ENCODE measurements at regions not wholly inside any gene's neighbourhood (a gene's known extent, or its start where the extent isn't known, plus 50 kb on each side); places are given as distances from the start of the nearest gene placed in this dataset.
"Not testable (repeated sequence)": the region's sequence is repeated elsewhere in the genome, so short reads cannot be mapped to it uniquely, and the experiment has no call there.

DNA sequence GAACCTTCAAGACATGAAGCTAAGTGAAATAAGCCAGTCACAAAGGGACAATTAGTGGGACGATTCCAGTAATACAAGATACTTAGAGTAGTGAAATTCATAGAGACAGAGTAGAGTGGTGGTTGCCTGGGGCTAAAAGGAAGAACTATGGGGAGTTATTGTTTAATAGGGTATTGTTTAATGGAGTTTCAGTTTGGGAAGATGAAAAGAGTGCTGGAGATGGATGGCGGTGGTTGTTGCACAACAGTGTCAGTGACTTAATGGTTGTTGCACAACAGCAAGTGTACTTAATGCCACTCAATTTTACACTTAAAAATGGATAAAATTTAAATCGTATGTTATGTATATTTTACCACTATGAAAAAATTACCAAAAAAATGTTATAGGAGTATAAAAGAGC is 209.7 kb upstream of the TENT5A start:
- no peaks in the 10 kb centered on the region for H3K4me1 ChIP-seq
- H3K36me3 ChIP-seq = no peaks in the 10 kb centered on the region
- no peak for TF ChIP-seq EP300 (IDR thresholded peaks at IDR 0.05)
- no peak for TF ChIP-seq POLR2AphosphoS5 (IDR thresholded peaks at IDR 0.05)
- no peak for TF ChIP-seq POLR2A (IDR thresholded peaks at IDR 0.05)
- TF ChIP-seq, protein P1, sequence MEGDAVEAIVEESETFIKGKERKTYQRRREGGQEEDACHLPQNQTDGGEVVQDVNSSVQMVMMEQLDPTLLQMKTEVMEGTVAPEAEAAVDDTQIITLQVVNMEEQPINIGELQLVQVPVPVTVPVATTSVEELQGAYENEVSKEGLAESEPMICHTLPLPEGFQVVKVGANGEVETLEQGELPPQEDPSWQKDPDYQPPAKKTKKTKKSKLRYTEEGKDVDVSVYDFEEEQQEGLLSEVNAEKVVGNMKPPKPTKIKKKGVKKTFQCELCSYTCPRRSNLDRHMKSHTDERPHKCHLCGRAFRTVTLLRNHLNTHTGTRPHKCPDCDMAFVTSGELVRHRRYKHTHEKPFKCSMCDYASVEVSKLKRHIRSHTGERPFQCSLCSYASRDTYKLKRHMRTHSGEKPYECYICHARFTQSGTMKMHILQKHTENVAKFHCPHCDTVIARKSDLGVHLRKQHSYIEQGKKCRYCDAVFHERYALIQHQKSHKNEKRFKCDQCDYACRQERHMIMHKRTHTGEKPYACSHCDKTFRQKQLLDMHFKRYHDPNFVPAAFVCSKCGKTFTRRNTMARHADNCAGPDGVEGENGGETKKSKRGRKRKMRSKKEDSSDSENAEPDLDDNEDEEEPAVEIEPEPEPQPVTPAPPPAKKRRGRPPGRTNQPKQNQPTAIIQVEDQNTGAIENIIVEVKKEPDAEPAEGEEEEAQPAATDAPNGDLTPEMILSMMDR (IDR thresholded peaks at IDR 0.05) = no peak
- no peak for ATAC-seq
- H3K27me3 ChIP-seq = no peaks in the 10 kb centered on the region
- H3K9me3 ChIP-seq = peaks cover 0 to 11% (median 0%) of the 10 kb centered on the region in 3 donors
- no peak overlapping the region for H3K27ac ChIP-seq
- 84 to 86% methylated on average over 3 of the region's 3 CpGs for WGBS, 2 donors (ENCODE audit: low coverage in 1 of 2)
- no peak overlapping the region for H3K4me3 ChIP-seq

DNA sequence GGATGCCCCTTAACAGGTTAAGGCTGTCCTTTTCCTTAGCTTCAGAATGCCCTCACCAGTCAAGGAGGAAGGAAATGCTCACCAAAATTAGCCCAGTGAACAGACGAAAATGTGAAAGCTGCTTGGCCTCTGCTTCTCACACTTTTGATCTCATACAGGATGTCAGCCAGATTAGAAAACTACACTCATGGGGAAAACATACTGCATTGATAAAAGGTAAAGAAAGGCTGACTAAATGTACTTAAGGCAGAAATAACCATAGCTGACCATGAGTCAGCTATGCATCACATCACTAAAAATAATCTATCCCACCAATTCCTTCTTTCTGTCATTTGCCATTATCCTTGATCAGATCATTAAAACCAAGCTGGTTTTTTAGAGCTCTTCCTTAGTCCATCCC is 198.4 kb upstream of the TENT5A start:
- Histone ChIP-seq H3K36me3 (no peaks in the 10 kb centered on the region), H3K4me3 (no peak overlapping the region), H3K27me3 (no peaks in the 10 kb centered on the region), H3K4me1 (no peaks in the 10 kb centered on the region), H3K9me3 (no peaks in the 10 kb centered on the region), H3K27ac (no peak overlapping the region)
- 21 to 50% methylated on average over 1 of the region's 1 CpG for whole genome bisulfite sequencing, 2 donors (ENCODE audit: low coverage in 1 of 2)
- no peak for TF ChIP-seq POLR2AphosphoS5 (IDR thresholded peaks at IDR 0.05)
- TF ChIP-seq, protein P1 (IDR thresholded peaks at IDR 0.05) = no peak
- no peak for TF ChIP-seq POLR2A (IDR thresholded peaks at IDR 0.05)
- no peak for TF ChIP-seq EP300 (IDR thresholded peaks at IDR 0.05)
- ATAC-seq = no peak

DNA sequence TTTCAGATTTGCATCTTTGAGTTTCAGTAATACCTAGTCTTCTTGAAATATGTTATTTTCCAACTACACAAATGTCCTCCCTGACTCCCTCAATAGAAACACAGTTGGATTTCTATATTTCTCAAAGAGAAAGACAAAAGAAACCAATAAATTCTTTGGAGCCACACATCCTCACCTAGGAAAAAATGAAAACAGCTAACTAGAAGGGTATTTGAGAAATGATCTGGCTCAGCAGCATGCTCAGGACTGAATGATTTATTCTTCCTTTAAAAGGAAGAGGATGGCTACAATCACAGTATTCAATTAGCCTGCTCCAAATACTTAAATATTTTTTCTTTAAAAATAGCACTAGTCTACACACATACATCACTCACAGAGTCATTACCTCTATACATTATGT is 196.4 kb upstream of the TENT5A start:
- no peaks in the 10 kb centered on the region for H3K9me3 ChIP-seq
- H3K4me1 ChIP-seq = no peaks in the 10 kb centered on the region
- H3K27ac ChIP-seq = no peak overlapping the region
- TF ChIP-seq POLR2A (IDR thresholded peaks at IDR 0.05) (no peak), EP300 (IDR thresholded peaks at IDR 0.05) (no peak), POLR2AphosphoS5 (IDR thresholded peaks at IDR 0.05) (no peak)
- TF ChIP-seq, protein P1 (IDR thresholded peaks at IDR 0.05) = no peak
- ATAC-seq = no peak
- no peaks in the 10 kb centered on the region for H3K36me3 ChIP-seq
- no peaks in the 10 kb centered on the region for H3K27me3 ChIP-seq
- H3K4me3 ChIP-seq = no peak overlapping the region

DNA sequence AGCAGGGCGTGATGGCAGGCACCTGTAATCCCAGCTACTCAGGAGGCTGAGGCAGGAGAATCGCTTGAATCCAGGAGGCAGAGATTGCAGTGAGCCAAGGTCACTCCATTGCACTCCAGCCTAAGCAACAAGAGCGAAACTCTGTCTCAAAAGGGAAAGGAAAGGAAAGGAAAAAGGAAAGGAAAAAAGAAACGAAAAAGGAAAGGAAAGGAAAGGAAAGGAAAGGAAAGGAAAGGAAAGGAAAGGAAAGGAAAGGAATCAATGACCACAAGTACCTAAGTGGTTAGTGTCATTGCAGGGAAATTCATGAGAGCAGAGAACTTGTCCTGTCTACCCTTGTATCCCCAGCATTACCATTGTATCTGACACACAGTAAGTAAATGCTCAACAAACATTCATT is 195.7 kb upstream of the TENT5A start:
- H3K4me1 ChIP-seq, H3K4me3 ChIP-seq, H3K36me3 ChIP-seq, H3K9me3 ChIP-seq, H3K27me3 ChIP-seq, ATAC-seq, H3K27ac ChIP-seq: not testable (repeated sequence)
- WGBS, 2 donors (ENCODE audit: low coverage in 1 of 2) = 81 to 93% methylated on average over 3 to 4 of the region's 4 CpGs

DNA sequence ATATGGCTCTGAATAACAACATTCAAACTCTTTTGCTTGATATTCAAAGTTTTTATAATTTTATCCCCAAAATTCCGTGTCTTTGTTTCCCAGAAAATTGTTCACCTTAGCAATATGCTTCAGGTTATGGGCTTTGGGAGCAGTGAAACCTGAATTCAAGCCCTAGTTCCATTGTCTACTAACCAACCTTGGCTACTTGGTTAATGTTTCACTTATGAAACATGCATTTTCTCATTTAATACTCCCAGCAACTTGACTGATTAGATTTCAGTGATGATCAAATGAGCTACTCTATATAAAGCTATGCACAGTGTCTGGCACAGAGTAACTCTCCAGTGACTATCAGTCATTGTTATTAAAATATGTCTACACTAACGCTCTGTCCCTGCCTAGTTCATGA is 192.2 kb upstream of the TENT5A start:
- no peaks in the 10 kb centered on the region for H3K27me3 ChIP-seq
- no peaks in the 10 kb centered on the region for H3K9me3 ChIP-seq
- WGBS, 2 donors (ENCODE audit: low coverage in 1 of 2) = 86 to 94% methylated on average over 2 of the region's 2 CpGs
- H3K4me1 ChIP-seq = peaks cover 0 to 9% (median 0%) of the 10 kb centered on the region in 3 donors
- H3K4me3 ChIP-seq = no peak overlapping the region
- H3K27ac ChIP-seq = no peak overlapping the region
- TF ChIP-seq POLR2A (IDR thresholded peaks at IDR 0.05) (no peak), EP300 (IDR thresholded peaks at IDR 0.05) (no peak), POLR2AphosphoS5 (IDR thresholded peaks at IDR 0.05) (no peak)
- TF ChIP-seq, protein P1 (IDR thresholded peaks at IDR 0.05) = no peak
- ATAC-seq = no peak
- no peaks in the 10 kb centered on the region for H3K36me3 ChIP-seq

DNA sequence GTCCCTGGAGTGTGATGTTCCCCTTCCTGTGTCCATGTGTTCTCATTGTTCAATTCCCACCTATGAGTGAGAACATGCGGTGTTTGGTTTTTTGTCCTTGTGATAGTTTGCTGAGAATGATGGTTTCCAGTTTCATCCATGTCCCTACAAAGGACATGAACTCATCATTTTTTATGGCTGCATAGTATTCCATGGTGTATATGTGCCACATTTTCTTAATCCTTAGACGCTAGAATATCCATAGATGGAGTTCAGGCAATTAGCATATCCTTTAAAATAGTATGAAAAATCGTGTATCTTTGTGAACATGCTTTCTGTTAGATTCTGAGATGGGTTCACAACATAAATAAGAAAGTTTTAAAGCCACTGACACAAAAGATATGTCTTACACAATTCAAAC is 190.4 kb upstream of the TENT5A start:
- ATAC-seq = not testable (repeated sequence)

More for the DNA sequence above, 190.4 kb upstream of the TENT5A start:
- H3K36me3 ChIP-seq, H3K27me3 ChIP-seq, H3K4me3 ChIP-seq, H3K27ac ChIP-seq, H3K9me3 ChIP-seq: not testable (repeated sequence)
- H3K4me1 ChIP-seq = peaks cover 0 to 14% (median 0%) of the 10 kb centered on the region in 3 donors
- WGBS, 2 donors (ENCODE audit: low coverage in 1 of 2) = 86 to 95% methylated on average over 2 of the region's 3 CpGs

Measured in gastroesophageal sphincter (tissue), 4 donors.